HepG2 (cell line): ENCODE measurements at regions not wholly inside any gene's neighbourhood (a gene's known extent, or its start where the extent isn't known, plus 50 kb on each side); places are given as distances from the start of the nearest gene placed in this dataset.

Experiments used
- ATAC-seq: fragments of 200-7000 bp; cut with Tn5 transposase; 3 replicates; pipeline ENCODE4 v1.9.1; 2020; ENCODE audit warnings: mild to moderate bottlenecking, moderate library complexity
- BruUV-seq: library from RNA; stranded (reverse); fragments of 400-500 nt; replicated peaks from 2 replicates; lab custom pipeline; 2021; lab: Mats Ljungman, UMichigan
- CTCF ChIA-PET: fragments of 300-600 bp; formaldehyde crosslinking; extraction: SDS; loops from one replicate; lab custom pipeline; 2021; ENCODE audit warnings: low total read pairs, inconsistent platforms, low intra/inter-chr PET ratio; lab: Yijun Ruan, JAX
- POLR2A ChIA-PET: fragments of 350-600 bp; sonication (Branson Sonifier 250); formaldehyde crosslinking; loops from one replicate; lab custom pipeline; 2020; ENCODE audit warnings: antibody characterized with exemption, inconsistent platforms; lab: Yijun Ruan, JAX
- DNase-seq: peaks from one replicate; pipeline ENCODE4 v3.0.0-alpha.2; 2015; ENCODE audit warnings: low spot score
- FAIRE-seq: peaks from 3 replicates; lab custom pipeline; 2011; peaks lifted over from hg19 to GRCh38; lab: Jason Lieb, UNC
- H2AFZ ChIP-seq: one replicate; pipeline ENCODE4 v1.6.1; 2011; ENCODE audit warnings: low read length, inconsistent platforms
- H3K27ac ChIP-seq: fragments of 300-600 bp; 3 replicates; pipeline ENCODE4 v1.8.0; 2011; ENCODE audit warnings: mixed run types, mild to moderate bottlenecking, mixed read lengths, low read length, inconsistent platforms; ENCODE audit not compliant: insufficient read depth; ENCODE audit errors: extremely low read length
- H3K27me3 ChIP-seq, 2 experiments: fragments of 200-600 bp in 1 of 2; 2 replicates in 1 of 2; 3 replicates in 1 of 2; pipeline versions ENCODE4 v1.6.0 to v1.8.0; 2011; ENCODE audit warnings: low read length in 2 of 2, mild to moderate bottlenecking in 2 of 2, moderate library complexity in 2 of 2, inconsistent platforms in 1 of 2; ENCODE audit not compliant: insufficient read depth in 2 of 2, control insufficient read depth in 1 of 2
- H3K36me3 ChIP-seq, 2 experiments: fragments of 200-600 bp in 1 of 2; replicated peaks in 1 of 2; 2 replicates in 1 of 2; 3 replicates in 1 of 2; pipeline versions ENCODE4 v1.5.1 to v1.8.0; 2011; ENCODE audit warnings: low read length in 2 of 2, inconsistent platforms in 1 of 2; ENCODE audit not compliant: insufficient read depth in 2 of 2, control insufficient read depth in 1 of 2
- H3K4me1 ChIP-seq: 2 replicates; pipeline ENCODE4 v1.5.1; 2012; ENCODE audit warnings: low read length, inconsistent platforms; ENCODE audit not compliant: insufficient read depth
- H3K4me2 ChIP-seq: 2 replicates; pipeline ENCODE4 v1.6.0; 2011; ENCODE audit warnings: low read depth, low read length, inconsistent platforms
- H3K4me3 ChIP-seq, 3 experiments: fragments of 200-600 bp in 1 of 3; sonication (generic), shearing (Covaris generic) in 1 of 3; replicated peaks in 1 of 3; 2 replicates each; pipeline ENCODE4 v1.5.1; 2011 to 2016; ENCODE audit warnings: low read length in 3 of 3, inconsistent platforms in 2 of 3, low read depth in 2 of 3, mild to moderate bottlenecking in 2 of 3, control low read depth in 1 of 3, mixed read lengths in 1 of 3; ENCODE audit not compliant: insufficient read depth in 1 of 3
- H3K79me2 ChIP-seq: one replicate; pipeline ENCODE4 v1.6.1; 2011; ENCODE audit warnings: low read length, inconsistent platforms; ENCODE audit not compliant: insufficient read depth
- H3K9ac ChIP-seq: 2 replicates; pipeline ENCODE4 v1.6.0; 2011; ENCODE audit warnings: mild to moderate bottlenecking, low read depth, low read length, inconsistent platforms; ENCODE audit not compliant: insufficient read depth
- H3K9me3 ChIP-seq: 2 replicates; pipeline ENCODE4 v1.5.1; 2012; ENCODE audit warnings: mild to moderate bottlenecking, low read length
- H4K20me1 ChIP-seq: 2 replicates; pipeline ENCODE4 v1.6.0; 2011; ENCODE audit warnings: inconsistent platforms, mild to moderate bottlenecking, low read length, moderate library complexity; ENCODE audit not compliant: insufficient read depth
- CC2D1A ChIP-seq: sonication (generic); formaldehyde crosslinking; IDR thresholded peaks from 2 replicates; pipeline ENCODE4 v1.8.1; 2023; ENCODE audit warnings: mild to moderate bottlenecking, missing genetic modification reagents
- FOXJ3 ChIP-seq: sonication (generic); formaldehyde crosslinking; IDR thresholded peaks from 2 replicates; pipeline ENCODE4 v1.4.0; 2020; ENCODE audit warnings: missing genetic modification reagents, mild to moderate bottlenecking, borderline replicate concordance
- WGBS: methylation state at CpG from one replicate; pipeline ENCODE4 v1.1.6; 2017; ENCODE audit warnings: low lambda C conversion rate; 5-methylcytosine and 5-hydroxymethylcytosine counted together
- in situ Hi-C: cut with HindIII; loops from 2 replicates; pipeline ENCODE4 v1.10.0; 2017; ENCODE audit warnings: low pct_unique_long_range_greater_than_20kb; ENCODE audit not compliant: extremely low pct_ligation_motif_present
- intact Hi-C: fragments of 100-400 bp; cut with micrococcal nuclease; formaldehyde crosslinking; loops from one replicate; pipeline ENCODE4 v1.10.0; 2022; ENCODE audit not compliant: unreplicated experiment
- TF ChIP-seq, protein P1 (sequence below): IDR thresholded peaks from 2 replicates; pipeline ENCODE4 v1.6.1; 2016; ENCODE audit warnings: missing compliant biosample characterization, missing genetic modification reagents, borderline replicate concordance
- TF ChIP-seq, protein P2 (sequence below), 2 experiments: fragments of 450-650 bp in 1 of 2; sonication (generic) in 1 of 2; formaldehyde crosslinking in 1 of 2; IDR thresholded peaks; 2 replicates each; pipeline versions ENCODE4 v1.6.1 to v1.8.0; 2016 to 2022; ENCODE audit warnings: antibody characterized with exemption in 1 of 2, mild to moderate bottlenecking in 1 of 2, missing genetic modification reagents in 1 of 2
- TF ChIP-seq, protein P3 (sequence below): fragments of 450-650 bp; IDR thresholded peaks from 2 replicates; pipeline ENCODE4 v1.6.1; 2017
- TF ChIP-seq, protein P4 (sequence below): sonication (generic); formaldehyde crosslinking; IDR thresholded peaks from 2 replicates; pipeline ENCODE4 v1.5.1; 2020; ENCODE audit warnings: mild to moderate bottlenecking, moderate library complexity, missing genetic modification reagents
- TF ChIP-seq, protein P5 (sequence below): sonication (generic); formaldehyde crosslinking; IDR thresholded peaks from 2 replicates; pipeline ENCODE4 v1.8.0; 2022; ENCODE audit warnings: low read depth, missing genetic modification reagents

DNA sequence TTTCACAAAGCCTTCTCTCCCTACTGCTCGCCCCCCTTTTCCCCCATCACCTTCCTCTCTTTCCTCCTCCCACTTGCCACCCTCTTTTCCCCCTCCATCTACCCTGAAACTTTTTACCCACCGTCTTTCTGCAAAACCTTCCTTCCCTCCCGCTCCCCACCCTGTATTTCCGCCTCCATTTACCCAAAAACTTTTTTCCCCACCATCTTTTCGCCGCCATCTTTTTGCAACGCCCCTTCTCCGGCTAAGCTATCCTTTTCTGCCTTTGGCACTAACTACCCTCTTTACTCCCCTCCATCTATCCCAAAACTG, 205.2 kb upstream of the WSB1 start:
- no peak for FAIRE-seq
- Histone ChIP-seq H3K79me2 (no peaks in the 10 kb centered on the region), H4K20me1 (no peaks in the 10 kb centered on the region), H3K36me3 (no peaks in the 10 kb centered on the region), H3K4me2 (no peak overlapping the region), H3K4me1 (no peaks in the 10 kb centered on the region), H3K27ac (no peak overlapping the region), H3K4me3 (no peak overlapping the region), H2AFZ (no peak overlapping the region), H3K27me3 (0 out of 5 replicates have a peak, but pooled peaks cover 0 to 5% of the 10 kb centered on the region in 2 experiments), H3K9ac (no peak overlapping the region), H3K9me3 (no peaks in the 10 kb centered on the region)
- no TSS peak for BruUV-seq
- 28% methylated on average over 8 of the region's 8 CpGs for WGBS
- ChIA-PET CTCF (no interaction called here), POLR2A (no interaction called here)
- ATAC-seq = no peak
- intact Hi-C loops = loop anchor here (10.0 kb wide), 1 partner anchor 1836 kb away; no protein-coding TSS in a partner anchor
- TF ChIP-seq, protein P1, sequence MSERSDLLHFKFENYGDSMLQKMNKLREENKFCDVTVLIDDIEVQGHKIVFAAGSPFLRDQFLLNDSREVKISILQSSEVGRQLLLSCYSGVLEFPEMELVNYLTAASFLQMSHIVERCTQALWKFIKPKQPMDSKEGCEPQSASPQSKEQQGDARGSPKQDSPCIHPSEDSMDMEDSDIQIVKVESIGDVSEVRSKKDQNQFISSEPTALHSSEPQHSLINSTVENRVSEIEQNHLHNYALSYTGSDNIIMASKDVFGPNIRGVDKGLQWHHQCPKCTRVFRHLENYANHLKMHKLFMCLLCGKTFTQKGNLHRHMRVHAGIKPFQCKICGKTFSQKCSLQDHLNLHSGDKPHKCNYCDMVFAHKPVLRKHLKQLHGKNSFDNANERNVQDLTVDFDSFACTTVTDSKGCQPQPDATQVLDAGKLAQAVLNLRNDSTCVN = no peak
- TF ChIP-seq CC2D1A (CRISPR knock-in tag) = no peak
- TF ChIP-seq, protein P2, sequence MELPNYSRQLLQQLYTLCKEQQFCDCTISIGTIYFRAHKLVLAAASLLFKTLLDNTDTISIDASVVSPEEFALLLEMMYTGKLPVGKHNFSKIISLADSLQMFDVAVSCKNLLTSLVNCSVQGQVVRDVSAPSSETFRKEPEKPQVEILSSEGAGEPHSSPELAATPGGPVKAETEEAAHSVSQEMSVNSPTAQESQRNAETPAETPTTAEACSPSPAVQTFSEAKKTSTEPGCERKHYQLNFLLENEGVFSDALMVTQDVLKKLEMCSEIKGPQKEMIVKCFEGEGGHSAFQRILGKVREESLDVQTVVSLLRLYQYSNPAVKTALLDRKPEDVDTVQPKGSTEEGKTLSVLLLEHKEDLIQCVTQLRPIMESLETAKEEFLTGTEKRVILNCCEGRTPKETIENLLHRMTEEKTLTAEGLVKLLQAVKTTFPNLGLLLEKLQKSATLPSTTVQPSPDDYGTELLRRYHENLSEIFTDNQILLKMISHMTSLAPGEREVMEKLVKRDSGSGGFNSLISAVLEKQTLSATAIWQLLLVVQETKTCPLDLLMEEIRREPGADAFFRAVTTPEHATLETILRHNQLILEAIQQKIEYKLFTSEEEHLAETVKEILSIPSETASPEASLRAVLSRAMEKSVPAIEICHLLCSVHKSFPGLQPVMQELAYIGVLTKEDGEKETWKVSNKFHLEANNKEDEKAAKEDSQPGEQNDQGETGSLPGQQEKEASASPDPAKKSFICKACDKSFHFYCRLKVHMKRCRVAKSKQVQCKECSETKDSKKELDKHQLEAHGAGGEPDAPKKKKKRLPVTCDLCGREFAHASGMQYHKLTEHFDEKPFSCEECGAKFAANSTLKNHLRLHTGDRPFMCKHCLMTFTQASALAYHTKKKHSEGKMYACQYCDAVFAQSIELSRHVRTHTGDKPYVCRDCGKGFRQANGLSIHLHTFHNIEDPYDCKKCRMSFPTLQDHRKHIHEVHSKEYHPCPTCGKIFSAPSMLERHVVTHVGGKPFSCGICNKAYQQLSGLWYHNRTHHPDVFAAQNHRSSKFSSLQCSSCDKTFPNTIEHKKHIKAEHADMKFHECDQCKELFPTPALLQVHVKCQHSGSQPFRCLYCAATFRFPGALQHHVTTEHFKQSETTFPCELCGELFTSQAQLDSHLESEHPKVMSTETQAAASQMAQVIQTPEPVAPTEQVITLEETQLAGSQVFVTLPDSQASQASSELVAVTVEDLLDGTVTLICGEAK (IDR thresholded peaks at IDR 0.05) = no peak
- TF ChIP-seq, protein P2 (CRISPR knock-in tag; IDR thresholded peaks at IDR 0.05) = no peak
- TF ChIP-seq FOXJ3 (CRISPR knock-in tag) = no peak
- TF ChIP-seq, protein P3, sequence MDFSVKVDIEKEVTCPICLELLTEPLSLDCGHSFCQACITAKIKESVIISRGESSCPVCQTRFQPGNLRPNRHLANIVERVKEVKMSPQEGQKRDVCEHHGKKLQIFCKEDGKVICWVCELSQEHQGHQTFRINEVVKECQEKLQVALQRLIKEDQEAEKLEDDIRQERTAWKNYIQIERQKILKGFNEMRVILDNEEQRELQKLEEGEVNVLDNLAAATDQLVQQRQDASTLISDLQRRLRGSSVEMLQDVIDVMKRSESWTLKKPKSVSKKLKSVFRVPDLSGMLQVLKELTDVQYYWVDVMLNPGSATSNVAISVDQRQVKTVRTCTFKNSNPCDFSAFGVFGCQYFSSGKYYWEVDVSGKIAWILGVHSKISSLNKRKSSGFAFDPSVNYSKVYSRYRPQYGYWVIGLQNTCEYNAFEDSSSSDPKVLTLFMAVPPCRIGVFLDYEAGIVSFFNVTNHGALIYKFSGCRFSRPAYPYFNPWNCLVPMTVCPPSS = no peak
- TF ChIP-seq, protein P4, sequence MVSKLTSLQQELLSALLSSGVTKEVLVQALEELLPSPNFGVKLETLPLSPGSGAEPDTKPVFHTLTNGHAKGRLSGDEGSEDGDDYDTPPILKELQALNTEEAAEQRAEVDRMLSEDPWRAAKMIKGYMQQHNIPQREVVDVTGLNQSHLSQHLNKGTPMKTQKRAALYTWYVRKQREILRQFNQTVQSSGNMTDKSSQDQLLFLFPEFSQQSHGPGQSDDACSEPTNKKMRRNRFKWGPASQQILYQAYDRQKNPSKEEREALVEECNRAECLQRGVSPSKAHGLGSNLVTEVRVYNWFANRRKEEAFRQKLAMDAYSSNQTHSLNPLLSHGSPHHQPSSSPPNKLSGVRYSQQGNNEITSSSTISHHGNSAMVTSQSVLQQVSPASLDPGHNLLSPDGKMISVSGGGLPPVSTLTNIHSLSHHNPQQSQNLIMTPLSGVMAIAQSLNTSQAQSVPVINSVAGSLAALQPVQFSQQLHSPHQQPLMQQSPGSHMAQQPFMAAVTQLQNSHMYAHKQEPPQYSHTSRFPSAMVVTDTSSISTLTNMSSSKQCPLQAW (CRISPR knock-in tag) = no peak
- TF ChIP-seq, protein P5, sequence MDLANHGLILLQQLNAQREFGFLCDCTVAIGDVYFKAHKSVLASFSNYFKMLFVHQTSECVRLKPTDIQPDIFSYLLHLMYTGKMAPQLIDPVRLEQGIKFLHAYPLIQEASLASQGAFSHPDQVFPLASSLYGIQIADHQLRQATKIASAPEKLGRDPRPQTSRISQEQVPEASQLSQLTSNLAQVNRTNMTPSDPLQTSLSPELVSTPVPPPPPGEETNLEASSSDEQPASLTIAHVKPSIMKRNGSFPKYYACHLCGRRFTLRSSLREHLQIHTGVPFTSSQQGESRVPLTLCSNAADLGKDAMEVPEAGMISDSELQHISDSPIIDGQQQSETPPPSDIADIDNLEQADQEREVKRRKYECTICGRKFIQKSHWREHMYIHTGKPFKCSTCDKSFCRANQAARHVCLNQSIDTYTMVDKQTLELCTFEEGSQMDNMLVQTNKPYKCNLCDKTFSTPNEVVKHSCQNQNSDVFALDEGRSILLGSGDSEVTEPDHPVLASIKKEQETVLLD = no peak
- DNase-seq = no peak
- in situ Hi-C loops = no loop called here
